Calu3 (cell line): ENCODE measurements at regions not wholly inside any gene's neighbourhood (a gene's known extent, or its start where the extent isn't known, plus 50 kb on each side); places are given as distances from the start of the nearest gene placed in this dataset.

ENCODE experiments used
- BruUV-seq: library from RNA; stranded (reverse); fragments of 400-500 nt; replicated peaks from 2 replicates; lab custom pipeline; 2021; lab: Mats Ljungman, UMichigan
- CTCF ChIA-PET: fragments of 300-600 bp; sonication (Branson Sonifier 250); formaldehyde crosslinking; loops from one replicate; lab custom pipeline; 2022; ENCODE audit warnings: antibody characterized with exemption; lab: Charles Lee
- DNase-seq: peaks from one replicate; pipeline ENCODE4 v3.0.0; 2022
- H3K27ac Mint-ChIP-seq: one replicate; pipeline ENCODE4 v1.8.0; 2022; ENCODE audit warnings: mixed read lengths; ENCODE audit not compliant: unreplicated experiment
- H3K27me3 Mint-ChIP-seq: one replicate; pipeline ENCODE4 v1.8.0; 2022; ENCODE audit warnings: mixed read lengths; ENCODE audit not compliant: unreplicated experiment
- H3K36me3 Mint-ChIP-seq: one replicate; pipeline ENCODE4 v1.8.0; 2022; ENCODE audit warnings: mild to moderate bottlenecking, moderate library complexity, mixed read lengths; ENCODE audit not compliant: insufficient read depth, unreplicated experiment
- H3K4me1 Mint-ChIP-seq: one replicate; pipeline ENCODE4 v1.8.0; 2022; ENCODE audit warnings: mild to moderate bottlenecking, low read depth, mixed read lengths; ENCODE audit not compliant: unreplicated experiment
- H3K4me3 Mint-ChIP-seq: one replicate; pipeline ENCODE4 v1.8.0; 2022; ENCODE audit warnings: mild to moderate bottlenecking, low read depth, moderate library complexity, mixed read lengths; ENCODE audit not compliant: unreplicated experiment
- H3K9me3 Mint-ChIP-seq: one replicate; pipeline ENCODE4 v1.8.0; 2022; ENCODE audit warnings: low read depth, mixed read lengths; ENCODE audit not compliant: unreplicated experiment
- CTCF ChIP-seq: fragments of 200-600 bp; IDR thresholded peaks from one replicate; pipeline ENCODE4 v1.8.0; 2022; ENCODE audit warnings: antibody characterized with exemption; ENCODE audit not compliant: unreplicated experiment
- intact Hi-C: fragments of 100-400 bp; cut with micrococcal nuclease; formaldehyde crosslinking; loops from one replicate; pipeline ENCODE4 v1.10.0; 2022; ENCODE audit not compliant: unreplicated experiment

- Mint-ChIP-seq H3K4me1 (no peaks in the 10 kb centered on the region), H3K4me3 (no peak overlapping the region), H3K27ac (no peak overlapping the region), H3K36me3 (no peaks in the 10 kb centered on the region), H3K27me3 (no peaks in the 10 kb centered on the region), H3K9me3 (peaks cover 27% of the 10 kb centered on the region)
- no TSS peak for BruUV-seq
- intact Hi-C loops, result no loop called here
- CTCF ChIA-PET, result no interaction called here
- no peak for TF ChIP-seq CTCF
- no peak for DNase-seq
These were observed 168.2 kb downstream of the DRD1 start for GRCh38 chr5:175275748-175276147.

GRCh38 chr5:175275097-175275496, 168.9 kb downstream of the DRD1 start:
- CTCF ChIA-PET, result no interaction called here
- DNase-seq, result no peak
- no peak overlapping the region for H3K4me3 Mint-ChIP-seq
- H3K9me3 Mint-ChIP-seq, result peaks cover 30% of the 10 kb centered on the region
- no peaks in the 10 kb centered on the region for H3K36me3 Mint-ChIP-seq
- no TSS peak for BruUV-seq
- intact Hi-C loops, result no loop called here
- TF ChIP-seq CTCF, result no peak
- no peak overlapping the region for H3K27ac Mint-ChIP-seq
- no peaks in the 10 kb centered on the region for H3K27me3 Mint-ChIP-seq
- H3K4me1 Mint-ChIP-seq, result no peaks in the 10 kb centered on the region

GRCh38 chr5:175274171-175274570, 169.8 kb downstream of the DRD1 start:
- TF ChIP-seq CTCF, result no peak
- no peaks in the 10 kb centered on the region for H3K4me1 Mint-ChIP-seq
- no peak overlapping the region for H3K27ac Mint-ChIP-seq
- H3K27me3 Mint-ChIP-seq, result no peaks in the 10 kb centered on the region
- H3K9me3 Mint-ChIP-seq, result peaks cover 30% of the 10 kb centered on the region
- no TSS peak for BruUV-seq
- intact Hi-C loops, result no loop called here
- no peaks in the 10 kb centered on the region for H3K36me3 Mint-ChIP-seq
- H3K4me3 Mint-ChIP-seq, result no peak overlapping the region
- no peak for DNase-seq
- CTCF ChIA-PET, result no interaction called here

GRCh38 chr5:175264406-175264805, 179.6 kb downstream of the DRD1 start:
- H3K4me1 Mint-ChIP-seq, result no peaks in the 10 kb centered on the region
- no peak overlapping the region for H3K27ac Mint-ChIP-seq
- peaks cover 30% of the 10 kb centered on the region for H3K9me3 Mint-ChIP-seq
- H3K4me3 Mint-ChIP-seq, result no peak overlapping the region
- intact Hi-C loops, result no loop called here
- no peak for TF ChIP-seq CTCF
- H3K36me3 Mint-ChIP-seq, result no peaks in the 10 kb centered on the region
- no peaks in the 10 kb centered on the region for H3K27me3 Mint-ChIP-seq
- no TSS peak for BruUV-seq
- no peak for DNase-seq
- CTCF ChIA-PET, result no interaction called here

- Mint-ChIP-seq H3K4me1 (no peaks in the 10 kb centered on the region), H3K36me3 (no peaks in the 10 kb centered on the region), H3K4me3 (no peak overlapping the region), H3K27ac (no peak overlapping the region), H3K27me3 (no peaks in the 10 kb centered on the region), H3K9me3 (peaks cover 30% of the 10 kb centered on the region)
- no peak for TF ChIP-seq CTCF
- intact Hi-C loops, result no loop called here
- BruUV-seq, result no TSS peak
- no peak for DNase-seq
- CTCF ChIA-PET, result no interaction called here
These were observed 180.2 kb downstream of the DRD1 start for GRCh38 chr5:175263776-175264175.
